ENCODE measurements at regions not wholly inside any gene's neighbourhood (a gene's known extent, or its start where the extent isn't known, plus 50 kb on each side); places are given as distances from the start of the nearest gene placed in this dataset.

- Histone ChIP-seq H3K56ac (ENCODE audit: extremely low read depth, insufficient read depth, low read length) (no peak overlapping the region), H2BK15ac (ENCODE audit: low read depth, low read length) (no peak overlapping the region), H3K27me3 (ENCODE audit: control insufficient read depth, insufficient read depth, low read length) (no peaks in the 10 kb centered on the region), H4K91ac (ENCODE audit: insufficient read depth, low read depth, low read length) (no peak overlapping the region), H3K4ac (ENCODE audit: low read depth, low read length) (no peak overlapping the region), H4K20me1 (ENCODE audit: insufficient read depth, low read length) (no peaks in the 10 kb centered on the region), H2BK120ac (ENCODE audit: low read depth, low read length) (no peak overlapping the region), H3K9me1 (ENCODE audit: insufficient read depth, low read length) (no peaks in the 10 kb centered on the region), H2AFZ (replicated peaks; ENCODE audit: low read length, poor library complexity) (no peak overlapping the region), H2AK9ac (replicated peaks; ENCODE audit: low read depth, low read length, poor library complexity) (no peak overlapping the region), H2BK5ac (ENCODE audit: low read depth, low read length, poor library complexity, severe bottlenecking) (no peak overlapping the region), H3K9ac (ENCODE audit: low read depth, low read length) (no peak overlapping the region), H3K23ac (ENCODE audit: low read depth, low read length) (no peak overlapping the region), H2BK20ac (ENCODE audit: low read depth, low read length) (no peak overlapping the region), H2AK5ac (ENCODE audit: low read depth, low read length) (no peak overlapping the region), H3K36me3 (ENCODE audit: control insufficient read depth, insufficient read depth, low read length) (no peaks in the 10 kb centered on the region), H3K4me3 (ENCODE audit: insufficient read depth, low read depth, low read length) (no peak overlapping the region), H4K5ac (ENCODE audit: low read depth, low read length) (no peak overlapping the region), H4K8ac (ENCODE audit: low read depth in 2 of 2, low read length in 2 of 2) (no peak overlapping the region), H3K14ac (replicated peaks; ENCODE audit: low read depth, low read length) (no peak overlapping the region), H3K79me1 (ENCODE audit: low read depth in 1 of 2, low read length in 2 of 2) (no peaks in the 10 kb centered on the region), H3K27ac (ENCODE audit: insufficient read depth, low read length) (no peak overlapping the region), H3K9me3 (ENCODE audit: control insufficient read depth, insufficient read depth, low read length) (no peaks in the 10 kb centered on the region), H3K18ac (ENCODE audit: low read depth, low read length) (no peak overlapping the region), H3K4me2 (ENCODE audit: low read depth, low read length) (no peak overlapping the region), H3K4me1 (ENCODE audit: control insufficient read depth, insufficient read depth, low read length) (no peaks in the 10 kb centered on the region)
- DNase-seq, result no peak
- no peak for ATAC-seq (ENCODE audit: low read depth)
- POLR2A ChIA-PET (ENCODE audit: unreplicated experiment), result no interaction called here
- dilution Hi-C loops (cut with HindIII; ENCODE audit: low sequenced_read_pairs, unreplicated experiment), result no loop called here
- intact Hi-C loops (cut with micrococcal nuclease), result no loop called here
- in situ Hi-C loops (cut with MboI; ENCODE audit: low sequenced_read_pairs), result no loop called here
- BruUV-seq (replicated peaks), result no TSS peak
- WGBS, 2 experiments (ENCODE audit: extremely low coverage in 2 of 2, insufficient read length in 1 of 2), result no CpG with 5 or more reads among the region's 2 CpGs
- TF ChIP-seq SMC3 (IDR thresholded peaks at IDR 0.05; ENCODE audit: low read depth, low read length) (no peak), NFE2L2 (IDR thresholded peaks at IDR 0.05; ENCODE audit: low read depth, low read length) (no peak), RCOR1 (IDR thresholded peaks at IDR 0.05; ENCODE audit: insufficient replicate concordance, low read length) (no peak), CEBPB (IDR thresholded peaks at IDR 0.05; ENCODE audit: low read depth, low read length) (no peak)
- CTCF ChIA-PET, result no interaction called here
Measured at GRCh38 chr4:119774840-119775239, 146.2 kb upstream of the PDE5A start.
